ENCODE measurements at regions not wholly inside any gene's neighbourhood (a gene's known extent, or its start where the extent isn't known, plus 50 kb on each side); places are given as distances from the start of the nearest gene placed in this dataset.

DNA sequence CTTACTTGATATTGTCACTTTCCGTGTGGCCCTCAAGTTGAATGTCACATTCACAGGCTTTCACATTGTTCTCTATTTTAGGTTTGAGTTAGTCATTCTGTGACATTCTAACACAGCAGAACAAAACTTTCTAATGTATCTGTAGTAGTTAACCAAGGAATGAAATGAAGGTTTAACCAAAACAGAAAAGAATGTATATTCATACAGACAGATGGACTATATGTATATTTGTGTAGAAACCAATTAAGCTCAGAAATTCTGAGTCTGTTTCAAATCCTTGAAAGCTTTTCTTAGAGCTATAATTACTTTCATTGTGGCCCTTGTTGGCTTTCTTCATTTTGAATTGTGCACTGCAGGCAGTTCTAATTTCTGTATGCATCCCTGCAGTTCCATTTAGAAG is 654.7 kb downstream of the LRRC70 start:
- Histone ChIP-seq H2BK5ac (ENCODE audit: insufficient read length, low read length) (no peak overlapping the region), H4K20me1 (ENCODE audit: control insufficient read depth, insufficient read depth, insufficient read length) (no peaks in the 10 kb centered on the region), H3K4me1 (ENCODE audit: insufficient read depth, low read length) (no peaks in the 10 kb centered on the region), H2AFZ (ENCODE audit: low read length) (no peak overlapping the region), H4K5ac (ENCODE audit: insufficient read length, low read depth, low read length) (no peak overlapping the region), H2BK15ac (ENCODE audit: low read depth, low read length) (no peak overlapping the region), H3K14ac (ENCODE audit: insufficient read depth, low read length) (no peak overlapping the region), H3K4me2 (ENCODE audit: insufficient read depth, insufficient read length, low read length) (no peak overlapping the region), H3K4ac (ENCODE audit: low read depth, low read length) (no peak overlapping the region), H3K79me2 (ENCODE audit: insufficient read depth, low read length) (no peaks in the 10 kb centered on the region), H3K56ac (ENCODE audit: insufficient read length, low read depth, low read length) (no peak overlapping the region), H3K9ac (ENCODE audit: extremely low read depth, insufficient read length, low read length) (no peak overlapping the region), H2BK12ac (ENCODE audit: insufficient read length, low read depth, low read length) (no peak overlapping the region), H2AK5ac (ENCODE audit: insufficient read length, low read length) (no peak overlapping the region), H3K23me2 (ENCODE audit: insufficient read length, low read depth, low read length, poor library complexity, severe bottlenecking) (no peaks in the 10 kb centered on the region), H3K27me3 (ENCODE audit: insufficient read depth, low read length) (no peaks in the 10 kb centered on the region), H3K18ac (ENCODE audit: insufficient read length, low read depth, low read length) (no peak overlapping the region), H3T11ph (ENCODE audit: low read length) (no peak overlapping the region), H3K27ac (ENCODE audit: insufficient read length, low read depth, low read length) (no peak overlapping the region), H4K8ac (replicated peaks; ENCODE audit: insufficient read length, low read depth, low read length) (no peak overlapping the region), H2BK120ac (ENCODE audit: low read depth, low read length, poor library complexity, severe bottlenecking) (no peak overlapping the region), H3K79me1 (ENCODE audit: insufficient read depth, low read depth, low read length, poor library complexity, severe bottlenecking) (no peaks in the 10 kb centered on the region), H3K9me3 (ENCODE audit: control insufficient read depth, low read depth, low read length) (no peaks in the 10 kb centered on the region), H2BK20ac (ENCODE audit: low read depth, low read length, poor library complexity, severe bottlenecking) (no peak overlapping the region), H3K23ac (ENCODE audit: insufficient read length, low read depth, low read length) (no peak overlapping the region), H4K91ac (ENCODE audit: insufficient read length, low read depth, low read length) (no peak overlapping the region)
- Mint-ChIP-seq H3K9me3 (peaks cover 0 to 3% of the 10 kb centered on the region in 2 experiments; a peak in 1 of 5 replicates), H3K4me3 (no peak overlapping the region), H3K36me3 (ENCODE audit: insufficient read depth in 1 of 3, low read depth in 3 of 3) (no peaks in the 10 kb centered on the region; a peak in 1 of 7 replicates), H3K27me3 (ENCODE audit: low read depth) (no peaks in the 10 kb centered on the region), H3K27ac (no peak overlapping the region), H3K4me1 (peaks cover 4 to 11% of the 10 kb centered on the region in 2 experiments)
- WGBS (ENCODE audit: extremely low coverage, insufficient read length, low lambda C conversion rate) = no CpG with 5 or more reads among the region's 1 CpG
- no peak for TF ChIP-seq CTCF (conservative IDR thresholded peaks at IDR 0.05)
- DNase-seq = no peak

Data from H9 (cell line).